Right lobe of liver (tissue), 6 donors: ENCODE measurements at regions not wholly inside any gene's neighbourhood (a gene's known extent, or its start where the extent isn't known, plus 50 kb on each side); places are given as distances from the start of the nearest gene placed in this dataset.

Experiments
- ATAC-seq, 4 donors: fragments of 200-7000 bp; cut with Tn5 transposase; one replicate each; pipeline ENCODE4 v1.9.1; 2020; ENCODE audit warnings: mild to moderate bottlenecking in 4 of 4, moderate library complexity in 4 of 4
- DNase-seq, 3 donors: peaks; one replicate each; pipeline ENCODE4 v3.0.0-alpha.2; 2020
- H3K27ac ChIP-seq, 3 donors: fragments of 200-600 bp; one replicate each; pipeline ENCODE4 v1.8.0; 2022
- H3K27me3 ChIP-seq, 2 donors: fragments of 200-600 bp; one replicate each; pipeline ENCODE4 v1.8.0; 2022
- H3K36me3 ChIP-seq, 4 donors: fragments of 200-600 bp; sonication (generic) in 1 of 4; one replicate each; pipeline versions ENCODE4 v1.5.1 to v1.8.0; 2017 to 2022; ENCODE audit warnings: control low read depth in 1 of 4
- H3K4me1 ChIP-seq, 4 donors: fragments of 200-600 bp; sonication (generic) in 1 of 4; one replicate each; pipeline versions ENCODE4 v1.5.1 to v1.8.0; 2017 to 2022; ENCODE audit warnings: control low read depth in 1 of 4
- H3K4me3 ChIP-seq, 3 donors: fragments of 200-600 bp; one replicate each; pipeline ENCODE4 v1.8.0; 2022
- H3K9me3 ChIP-seq, 4 donors: fragments of 200-600 bp; sonication (generic) in 1 of 4; one replicate each; pipeline versions ENCODE4 v1.5.1 to v1.8.0; 2017 to 2022; ENCODE audit warnings: control low read depth in 1 of 4
- CTCF ChIP-seq, 4 donors: fragments of 200-600 bp in 3 of 4; fragments of 450-650 bp in 1 of 4; IDR thresholded peaks; one replicate each; pipeline versions ENCODE4 v1.5.1 to v1.8.0; 2016 to 2022; ENCODE audit warnings: antibody characterized with exemption in 4 of 4, mild to moderate bottlenecking in 2 of 4
- POLR2A ChIP-seq: fragments of 450-650 bp; IDR thresholded peaks from one replicate; pipeline ENCODE4 v1.6.1; 2017; ENCODE audit warnings: antibody characterized with exemption, mild to moderate bottlenecking
- WGBS: methylation state at CpG from one replicate; pipeline ENCODE4 v1.1.6; 2018; ENCODE audit warnings: low coverage, low lambda C conversion rate; ENCODE audit not compliant: insufficient coverage; ENCODE audit errors: missing lambda C conversion rate; 5-methylcytosine and 5-hydroxymethylcytosine counted together
- intact Hi-C, 2 donors: fragments of 100-400 bp; cut with DNase I; formaldehyde crosslinking; loops; one replicate each; pipeline versions ENCODE4 v1.11.2 to v1.14.1; 2022
- donor health status: DM: no; HTN: yes; CAD: no.
- donor health status: DM: no; HTN: no; CAD: no.
- donor health status: DM: no; HTN: no; CAD: no.
- donor health status: DM: no; HTN: yes; CAD: no.
- donor health status: DM: no; HTN: yes; CAD: no.

- Histone ChIP-seq H3K4me3 (no peak overlapping the region), H3K36me3 (no peaks in the 10 kb centered on the region), H3K27me3 (no peaks in the 10 kb centered on the region), H3K9me3 (no peaks in the 10 kb centered on the region), H3K4me1 (no peaks in the 10 kb centered on the region), H3K27ac (no peak overlapping the region)
- intact Hi-C loops, result no loop called here
- no peak for DNase-seq
- ATAC-seq, result no peak
- TF ChIP-seq CTCF (IDR thresholded peaks at IDR 0.05) (no peak), POLR2A (no peak)
- WGBS, result 73% methylated on average over 6 of the region's 6 CpGs
Measured at GRCh38 chr3:76383781-76384180, 598.4 kb upstream of the ZNF717 start.

GRCh38 chr3:76387000-76387399, 601.7 kb upstream of the ZNF717 start:
- Histone ChIP-seq H3K4me1 (no peaks in the 10 kb centered on the region), H3K27ac (no peak overlapping the region), H3K27me3 (no peaks in the 10 kb centered on the region), H3K36me3 (no peaks in the 10 kb centered on the region), H3K9me3 (no peaks in the 10 kb centered on the region), H3K4me3 (no peak overlapping the region)
- TF ChIP-seq CTCF (IDR thresholded peaks at IDR 0.05) (no peak), POLR2A (no peak)
- intact Hi-C loops, result no loop called here
- ATAC-seq, result no peak
- 46% methylated on average over 2 of the region's 2 CpGs for WGBS
- DNase-seq, result no peak

GRCh38 chr3:76400141-76400540, 614.8 kb upstream of the ZNF717 start:
- DNase-seq, result no peak
- no peak for ATAC-seq
- no peak overlapping the region for H3K4me3 ChIP-seq
- no peaks in the 10 kb centered on the region for H3K4me1 ChIP-seq
- H3K27me3 ChIP-seq, result no peaks in the 10 kb centered on the region
- no peak for TF ChIP-seq CTCF (IDR thresholded peaks at IDR 0.05)
- peaks cover 0 to 3% (median 0%) of the 10 kb centered on the region in 4 donors for H3K9me3 ChIP-seq
- no peaks in the 10 kb centered on the region for H3K36me3 ChIP-seq
- H3K27ac ChIP-seq, result no peak overlapping the region
- intact Hi-C loops, result no loop called here
- WGBS, result 50% methylated on average over 1 of the region's 1 CpG

- ATAC-seq, result no peak
Measured at GRCh38 chr3:76402926-76403325, 617.6 kb upstream of the ZNF717 start.

More at GRCh38 chr3:76402926-76403325, 617.6 kb upstream of the ZNF717 start:
- Histone ChIP-seq H3K4me1 (no peaks in the 10 kb centered on the region), H3K36me3 (no peaks in the 10 kb centered on the region), H3K9me3 (peaks cover 0 to 3% (median 0%) of the 10 kb centered on the region in 4 donors), H3K27me3 (no peaks in the 10 kb centered on the region), H3K4me3 (no peak overlapping the region), H3K27ac (no peak overlapping the region)
- intact Hi-C loops, result no loop called here
- TF ChIP-seq POLR2A (no peak), CTCF (IDR thresholded peaks at IDR 0.05) (no peak)
- DNase-seq, result no peak
- 19% methylated on average over 2 of the region's 2 CpGs for WGBS
